Neural cell (in vitro differentiated cells): ENCODE measurements at regions not wholly inside any gene's neighbourhood (a gene's known extent, or its start where the extent isn't known, plus 50 kb on each side); places are given as distances from the start of the nearest gene placed in this dataset.

Source experiments
- EP300 ChIP-seq: fragments of 450-650 bp; conservative IDR thresholded peaks from 2 replicates; pipeline ENCODE4 v1.6.1; 2014; ENCODE audit warnings: antibody characterized with exemption, mild to moderate bottlenecking, moderate library complexity; ENCODE audit not compliant: poor library complexity, severe bottlenecking
- EZH2 ChIP-seq: fragments of 200-600, 300-800 bp; shearing (Covaris generic), sonication (generic); IDR thresholded peaks from 2 replicates; pipeline ENCODE4 v1.6.1; 2014; ENCODE audit warnings: antibody characterized with exemption, low read length, borderline replicate concordance, mild to moderate bottlenecking; ENCODE audit not compliant: insufficient read depth, poor library complexity, severe bottlenecking
- MXI1 ChIP-seq: fragments of 450-650 bp; conservative IDR thresholded peaks from 2 replicates; pipeline ENCODE4 v1.6.1; 2014; ENCODE audit warnings: antibody characterized with exemption, mild to moderate bottlenecking; ENCODE audit not compliant: poor library complexity, severe bottlenecking
- POLR2AphosphoS5 ChIP-seq: IDR thresholded peaks from 2 replicates; pipeline ENCODE4 v1.6.1; 2012
- RAD21 ChIP-seq: fragments of 450-650 bp; conservative IDR thresholded peaks from 2 replicates; pipeline ENCODE4 v1.6.1; 2014; ENCODE audit warnings: antibody characterized with exemption, mild to moderate bottlenecking, moderate library complexity
- SMC3 ChIP-seq: fragments of 450-650 bp; conservative IDR thresholded peaks from 2 replicates; pipeline ENCODE4 v1.6.1; 2014; ENCODE audit warnings: antibody characterized with exemption, mild to moderate bottlenecking, moderate library complexity; ENCODE audit not compliant: poor library complexity
- TAF1 ChIP-seq: IDR thresholded peaks from 2 replicates; pipeline ENCODE4 v1.6.1; 2012; ENCODE audit warnings: low read depth
- TF ChIP-seq, protein P1 (sequence below): fragments of 450-650 bp; IDR thresholded peaks from 2 replicates; pipeline ENCODE4 v1.5.1; 2014; ENCODE audit warnings: antibody characterized with exemption, mild to moderate bottlenecking, moderate library complexity; ENCODE audit not compliant: poor library complexity, severe bottlenecking
- TF ChIP-seq, protein P2 (sequence below): IDR thresholded peaks from 2 replicates; pipeline ENCODE4 v1.6.1; 2012; ENCODE audit warnings: borderline replicate concordance

DNA sequence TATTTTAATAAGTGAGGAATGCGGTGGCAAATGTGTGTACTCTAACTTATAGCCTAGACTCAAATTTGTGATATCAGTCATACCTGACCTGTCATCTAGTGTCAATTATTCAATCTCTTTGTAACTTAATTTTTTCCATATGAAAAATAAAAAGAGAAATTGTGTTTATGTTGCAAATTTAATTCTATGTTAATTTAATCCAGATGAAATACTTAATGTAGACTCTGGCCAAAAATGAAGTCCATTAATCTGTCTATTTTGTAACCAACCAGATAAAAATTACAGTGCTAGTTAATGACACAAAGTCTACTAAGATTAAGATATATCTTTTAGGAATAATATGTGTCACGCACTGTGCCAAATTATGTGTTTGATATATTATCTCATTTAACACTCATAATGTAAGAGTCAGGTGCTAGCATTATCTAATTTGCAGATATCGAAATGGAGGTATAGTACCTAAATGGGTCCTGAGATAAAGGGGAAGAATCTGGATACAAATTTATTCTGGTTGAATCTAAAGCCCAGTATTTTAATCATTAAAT is 712.1 kb downstream of the KCTD16 start:
- TF ChIP-seq, protein P1, sequence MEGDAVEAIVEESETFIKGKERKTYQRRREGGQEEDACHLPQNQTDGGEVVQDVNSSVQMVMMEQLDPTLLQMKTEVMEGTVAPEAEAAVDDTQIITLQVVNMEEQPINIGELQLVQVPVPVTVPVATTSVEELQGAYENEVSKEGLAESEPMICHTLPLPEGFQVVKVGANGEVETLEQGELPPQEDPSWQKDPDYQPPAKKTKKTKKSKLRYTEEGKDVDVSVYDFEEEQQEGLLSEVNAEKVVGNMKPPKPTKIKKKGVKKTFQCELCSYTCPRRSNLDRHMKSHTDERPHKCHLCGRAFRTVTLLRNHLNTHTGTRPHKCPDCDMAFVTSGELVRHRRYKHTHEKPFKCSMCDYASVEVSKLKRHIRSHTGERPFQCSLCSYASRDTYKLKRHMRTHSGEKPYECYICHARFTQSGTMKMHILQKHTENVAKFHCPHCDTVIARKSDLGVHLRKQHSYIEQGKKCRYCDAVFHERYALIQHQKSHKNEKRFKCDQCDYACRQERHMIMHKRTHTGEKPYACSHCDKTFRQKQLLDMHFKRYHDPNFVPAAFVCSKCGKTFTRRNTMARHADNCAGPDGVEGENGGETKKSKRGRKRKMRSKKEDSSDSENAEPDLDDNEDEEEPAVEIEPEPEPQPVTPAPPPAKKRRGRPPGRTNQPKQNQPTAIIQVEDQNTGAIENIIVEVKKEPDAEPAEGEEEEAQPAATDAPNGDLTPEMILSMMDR: no peak
- no peak for TF ChIP-seq MXI1
- no peak for TF ChIP-seq SMC3
- TF ChIP-seq POLR2AphosphoS5: no peak
- no peak for TF ChIP-seq RAD21
- no peak for TF ChIP-seq EP300
- TF ChIP-seq, protein P2, sequence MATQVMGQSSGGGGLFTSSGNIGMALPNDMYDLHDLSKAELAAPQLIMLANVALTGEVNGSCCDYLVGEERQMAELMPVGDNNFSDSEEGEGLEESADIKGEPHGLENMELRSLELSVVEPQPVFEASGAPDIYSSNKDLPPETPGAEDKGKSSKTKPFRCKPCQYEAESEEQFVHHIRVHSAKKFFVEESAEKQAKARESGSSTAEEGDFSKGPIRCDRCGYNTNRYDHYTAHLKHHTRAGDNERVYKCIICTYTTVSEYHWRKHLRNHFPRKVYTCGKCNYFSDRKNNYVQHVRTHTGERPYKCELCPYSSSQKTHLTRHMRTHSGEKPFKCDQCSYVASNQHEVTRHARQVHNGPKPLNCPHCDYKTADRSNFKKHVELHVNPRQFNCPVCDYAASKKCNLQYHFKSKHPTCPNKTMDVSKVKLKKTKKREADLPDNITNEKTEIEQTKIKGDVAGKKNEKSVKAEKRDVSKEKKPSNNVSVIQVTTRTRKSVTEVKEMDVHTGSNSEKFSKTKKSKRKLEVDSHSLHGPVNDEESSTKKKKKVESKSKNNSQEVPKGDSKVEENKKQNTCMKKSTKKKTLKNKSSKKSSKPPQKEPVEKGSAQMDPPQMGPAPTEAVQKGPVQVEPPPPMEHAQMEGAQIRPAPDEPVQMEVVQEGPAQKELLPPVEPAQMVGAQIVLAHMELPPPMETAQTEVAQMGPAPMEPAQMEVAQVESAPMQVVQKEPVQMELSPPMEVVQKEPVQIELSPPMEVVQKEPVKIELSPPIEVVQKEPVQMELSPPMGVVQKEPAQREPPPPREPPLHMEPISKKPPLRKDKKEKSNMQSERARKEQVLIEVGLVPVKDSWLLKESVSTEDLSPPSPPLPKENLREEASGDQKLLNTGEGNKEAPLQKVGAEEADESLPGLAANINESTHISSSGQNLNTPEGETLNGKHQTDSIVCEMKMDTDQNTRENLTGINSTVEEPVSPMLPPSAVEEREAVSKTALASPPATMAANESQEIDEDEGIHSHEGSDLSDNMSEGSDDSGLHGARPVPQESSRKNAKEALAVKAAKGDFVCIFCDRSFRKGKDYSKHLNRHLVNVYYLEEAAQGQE: no peak
- TF ChIP-seq EZH2: no peak
- no peak for TF ChIP-seq TAF1
